DND-41 (cell line): ENCODE measurements at regions not wholly inside any gene's neighbourhood (a gene's known extent, or its start where the extent isn't known, plus 50 kb on each side); places are given as distances from the start of the nearest gene placed in this dataset.
A peak's percentile ranks its signal among the peaks of the same experiment; 100 is the strongest.

Source experiments
- EZH2 ChIP-seq: IDR thresholded peaks from 3 replicates; pipeline ENCODE4 v1.6.1; 2012; ENCODE audit warnings: borderline replicate concordance, low read depth, mild to moderate bottlenecking, moderate library complexity, low read length, inconsistent platforms; ENCODE audit not compliant: severe bottlenecking
- TF ChIP-seq, protein P1 (sequence below): IDR thresholded peaks from 2 replicates; pipeline ENCODE4 v1.5.1; 2012; ENCODE audit warnings: borderline replicate concordance, low read length, moderate library complexity, mild to moderate bottlenecking; ENCODE audit not compliant: poor library complexity, severe bottlenecking; ENCODE audit errors: extremely low read depth

DNA sequence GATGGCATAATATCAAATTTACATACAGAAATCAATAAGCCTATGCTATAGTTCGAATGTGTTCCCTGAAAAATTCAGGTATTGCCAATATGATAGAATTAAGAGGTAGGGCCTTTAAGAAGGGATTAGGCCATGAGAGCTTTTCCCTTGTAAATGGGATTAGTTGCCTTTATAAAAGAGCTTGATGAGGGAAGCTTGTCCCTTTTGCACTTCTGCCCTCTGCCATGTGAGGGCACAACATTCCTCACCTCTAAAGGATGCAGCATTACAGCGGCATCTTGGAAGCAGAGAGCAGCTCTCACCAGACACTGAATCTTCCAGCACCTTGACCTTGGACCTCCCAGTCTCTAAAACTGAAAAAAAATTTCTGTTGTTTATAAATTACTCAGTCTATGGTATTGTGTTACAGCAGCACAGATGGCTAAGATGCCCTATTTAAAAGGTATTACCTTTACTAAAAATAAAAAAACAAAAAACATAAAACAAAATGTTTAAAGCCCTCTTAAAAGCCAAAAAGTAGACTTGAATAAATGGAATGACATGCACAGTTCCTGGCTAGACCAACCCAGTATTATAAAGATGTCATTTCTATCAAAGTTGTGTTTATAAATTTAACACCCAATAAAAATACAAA is 909.6 kb downstream of the REEP3 start:
- TF ChIP-seq, protein P1, sequence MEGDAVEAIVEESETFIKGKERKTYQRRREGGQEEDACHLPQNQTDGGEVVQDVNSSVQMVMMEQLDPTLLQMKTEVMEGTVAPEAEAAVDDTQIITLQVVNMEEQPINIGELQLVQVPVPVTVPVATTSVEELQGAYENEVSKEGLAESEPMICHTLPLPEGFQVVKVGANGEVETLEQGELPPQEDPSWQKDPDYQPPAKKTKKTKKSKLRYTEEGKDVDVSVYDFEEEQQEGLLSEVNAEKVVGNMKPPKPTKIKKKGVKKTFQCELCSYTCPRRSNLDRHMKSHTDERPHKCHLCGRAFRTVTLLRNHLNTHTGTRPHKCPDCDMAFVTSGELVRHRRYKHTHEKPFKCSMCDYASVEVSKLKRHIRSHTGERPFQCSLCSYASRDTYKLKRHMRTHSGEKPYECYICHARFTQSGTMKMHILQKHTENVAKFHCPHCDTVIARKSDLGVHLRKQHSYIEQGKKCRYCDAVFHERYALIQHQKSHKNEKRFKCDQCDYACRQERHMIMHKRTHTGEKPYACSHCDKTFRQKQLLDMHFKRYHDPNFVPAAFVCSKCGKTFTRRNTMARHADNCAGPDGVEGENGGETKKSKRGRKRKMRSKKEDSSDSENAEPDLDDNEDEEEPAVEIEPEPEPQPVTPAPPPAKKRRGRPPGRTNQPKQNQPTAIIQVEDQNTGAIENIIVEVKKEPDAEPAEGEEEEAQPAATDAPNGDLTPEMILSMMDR = peak; percentile 31
- no peak for TF ChIP-seq EZH2
